ENCODE measurements at regions not wholly inside any gene's neighbourhood (a gene's known extent, or its start where the extent isn't known, plus 50 kb on each side); places are given as distances from the start of the nearest gene placed in this dataset.

- H3K4me3 ChIP-seq (ENCODE audit: low read depth in 1 of 2, low read length in 1 of 2) = no peak overlapping the region
- no peaks in the 10 kb centered on the region for H3K4me1 ChIP-seq (ENCODE audit: control insufficient read depth in 1 of 2, insufficient read depth in 1 of 2, low read depth in 1 of 2, low read length in 1 of 2)
- no peaks in the 10 kb centered on the region for H3K27me3 ChIP-seq
- H3K36me3 ChIP-seq = no peaks in the 10 kb centered on the region
- H3K27ac ChIP-seq = no peak overlapping the region
- no peak for TF ChIP-seq CTCF (IDR thresholded peaks at IDR 0.05)
- H3K9me3 ChIP-seq = no peaks in the 10 kb centered on the region
Measured at GRCh38 chr2:52463457-52463856, 1304.1 kb upstream of the CHAC2 start.

GRCh38 chr2:52456561-52457377 is 1310.8 kb upstream of the CHAC2 start:
- H3K9me3 ChIP-seq = no peaks in the 10 kb centered on the region
- no peak overlapping the region for H3K27ac ChIP-seq
- H3K27me3 ChIP-seq = no peaks in the 10 kb centered on the region
- TF ChIP-seq CTCF (IDR thresholded peaks at IDR 0.05) = no peak
- no peak overlapping the region for H3K4me3 ChIP-seq (ENCODE audit: low read depth in 1 of 2, low read length in 1 of 2)
- no peaks in the 10 kb centered on the region for H3K36me3 ChIP-seq
- no peaks in the 10 kb centered on the region for H3K4me1 ChIP-seq (ENCODE audit: control insufficient read depth in 1 of 2, insufficient read depth in 1 of 2, low read depth in 1 of 2, low read length in 1 of 2)

GRCh38 chr2:52454962-52455361 is 1312.6 kb upstream of the CHAC2 start:
- no peak overlapping the region for H3K4me3 ChIP-seq (ENCODE audit: low read depth in 1 of 2, low read length in 1 of 2)
- TF ChIP-seq CTCF (IDR thresholded peaks at IDR 0.05) = no peak
- no peak overlapping the region for H3K27ac ChIP-seq
- no peaks in the 10 kb centered on the region for H3K9me3 ChIP-seq
- H3K4me1 ChIP-seq (ENCODE audit: control insufficient read depth in 1 of 2, insufficient read depth in 1 of 2, low read depth in 1 of 2, low read length in 1 of 2) = no peaks in the 10 kb centered on the region
- H3K27me3 ChIP-seq = no peaks in the 10 kb centered on the region
- no peaks in the 10 kb centered on the region for H3K36me3 ChIP-seq

- no peak for TF ChIP-seq CTCF (IDR thresholded peaks at IDR 0.05)
- Histone ChIP-seq H3K27ac (no peak overlapping the region), H3K27me3 (no peaks in the 10 kb centered on the region), H3K9me3 (no peaks in the 10 kb centered on the region), H3K36me3 (no peaks in the 10 kb centered on the region), H3K4me3 (ENCODE audit: low read depth in 1 of 2, low read length in 1 of 2) (no peak overlapping the region), H3K4me1 (ENCODE audit: control insufficient read depth in 1 of 2, insufficient read depth in 1 of 2, low read depth in 1 of 2, low read length in 1 of 2) (no peaks in the 10 kb centered on the region)
Measured at GRCh38 chr2:52452201-52452600, 1315.4 kb upstream of the CHAC2 start.

GRCh38 chr2:52445686-52446085 is 1321.9 kb upstream of the CHAC2 start:
- Histone ChIP-seq H3K4me1 (ENCODE audit: control insufficient read depth in 1 of 2, insufficient read depth in 1 of 2, low read depth in 1 of 2, low read length in 1 of 2) (no peaks in the 10 kb centered on the region), H3K36me3 (no peaks in the 10 kb centered on the region), H3K4me3 (ENCODE audit: low read depth in 1 of 2, low read length in 1 of 2) (no peak overlapping the region), H3K27me3 (no peaks in the 10 kb centered on the region), H3K27ac (no peak overlapping the region), H3K9me3 (no peaks in the 10 kb centered on the region)
- TF ChIP-seq CTCF (IDR thresholded peaks at IDR 0.05) = no peak
